Kidney tubule cell (primary cell): ENCODE measurements at regions not wholly inside any gene's neighbourhood (a gene's known extent, or its start where the extent isn't known, plus 50 kb on each side); places are given as distances from the start of the nearest gene placed in this dataset.
A peak's percentile ranks its signal among the peaks of the same experiment; 100 is the strongest.
"Not testable (repeated sequence)": the region's sequence is repeated elsewhere in the genome, so short reads cannot be mapped to it uniquely, and the experiment has no call there.

ENCODE experiments used
- DNase-seq: peaks from one replicate; pipeline ENCODE4 v3.0.0-alpha.2; 2018; ENCODE audit warnings: low spot score

DNA sequence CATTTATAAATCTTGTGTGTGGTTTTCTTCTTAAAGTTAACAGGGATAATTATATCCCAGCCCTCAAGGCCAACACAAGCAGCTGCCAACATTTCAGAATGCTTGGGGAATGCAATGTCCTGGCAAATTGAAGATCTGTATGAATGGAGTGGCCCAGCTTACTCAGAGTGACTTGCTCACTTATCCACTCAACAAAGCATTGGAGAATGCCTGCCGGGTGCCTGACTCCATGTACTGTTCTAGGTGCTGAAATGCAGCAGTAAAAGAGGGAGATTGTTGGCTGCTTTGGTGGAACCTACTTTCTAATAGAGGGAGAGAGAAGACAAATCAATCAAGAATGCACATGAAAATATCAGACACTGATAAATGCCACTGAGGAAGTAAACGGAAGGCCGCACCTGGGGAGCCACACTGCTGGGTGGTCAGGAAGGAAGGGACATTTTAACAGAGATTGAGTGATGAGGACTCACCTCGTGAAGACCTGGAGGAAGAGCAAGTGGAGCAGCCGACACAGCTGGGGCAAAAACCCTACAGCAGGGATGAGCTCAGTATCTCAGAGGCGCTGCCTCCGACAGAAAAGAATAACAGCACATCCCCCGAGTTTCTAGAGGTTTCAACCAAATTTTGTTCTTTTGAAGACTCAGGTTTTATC lies 61.2 kb upstream of the VASH1 start:
- DNase-seq, result no peak

DNA sequence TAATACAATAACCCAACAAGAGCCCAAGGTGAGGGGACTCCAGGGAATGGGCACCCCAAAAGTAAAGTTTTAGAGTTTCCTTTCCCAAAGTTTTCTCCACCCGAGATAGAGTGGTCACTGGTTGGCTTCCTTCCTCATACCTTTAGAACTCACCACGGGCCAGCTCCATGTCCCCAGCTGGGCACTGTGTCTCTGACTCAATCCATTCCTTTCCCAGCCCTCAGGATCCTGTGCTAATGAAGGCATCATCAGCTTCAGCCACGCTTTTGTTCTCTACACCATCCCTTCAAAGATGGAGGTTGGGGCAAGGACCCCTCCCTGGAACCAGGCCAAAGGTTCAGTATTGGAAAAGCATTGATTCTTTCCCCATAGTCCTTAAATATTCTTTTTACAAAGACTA lies 59.8 kb upstream of the VASH1 start:
- DNase-seq, result no peak

DNA sequence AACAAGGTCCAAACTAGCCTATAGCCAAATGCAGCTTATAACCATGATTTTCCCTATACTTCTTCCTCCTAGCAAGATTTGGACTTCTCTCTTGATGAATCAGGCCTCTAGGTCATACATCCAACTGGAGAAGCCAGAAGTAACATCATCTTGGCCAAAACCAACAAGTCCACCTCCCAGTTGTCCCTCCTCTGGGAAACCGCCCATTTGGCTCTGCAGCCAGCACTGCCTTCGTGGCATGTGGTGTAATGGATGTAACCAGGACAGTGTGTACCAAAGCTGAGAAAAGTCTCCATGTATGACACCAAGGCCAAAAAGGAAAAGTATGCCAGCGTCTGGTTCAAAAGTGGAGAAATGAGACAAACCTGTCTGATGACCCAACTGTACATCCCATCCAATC lies 59.3 kb upstream of the VASH1 start:
- DNase-seq, result no peak

DNA sequence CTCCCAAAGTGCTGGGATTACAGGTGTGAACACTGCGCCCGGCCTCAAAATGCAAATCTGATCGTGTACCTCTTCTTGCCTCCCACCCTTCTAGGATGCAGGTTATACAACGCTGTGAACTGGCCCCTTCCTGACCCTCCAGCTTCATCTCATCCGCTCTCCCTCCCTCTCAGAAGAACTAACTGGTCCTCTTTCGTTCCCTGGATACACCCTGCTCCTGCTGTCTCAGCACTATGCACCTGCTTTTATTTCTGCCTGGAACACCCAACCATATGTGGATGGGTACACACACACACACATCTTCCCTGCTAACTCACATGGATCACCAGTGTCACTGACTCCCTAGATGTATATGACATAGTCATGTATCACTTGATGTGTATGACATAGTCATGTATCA lies 56.1 kb upstream of the VASH1 start:
- no peak for DNase-seq

- not testable (repeated sequence) for DNase-seq
Measured at GRCh38 chr14:76706207-76706606, 55.1 kb upstream of the VASH1 start.

GRCh38 chr14:76706811-76707210 lies 54.5 kb upstream of the VASH1 start:
- DNase-seq, result no peak

DNA sequence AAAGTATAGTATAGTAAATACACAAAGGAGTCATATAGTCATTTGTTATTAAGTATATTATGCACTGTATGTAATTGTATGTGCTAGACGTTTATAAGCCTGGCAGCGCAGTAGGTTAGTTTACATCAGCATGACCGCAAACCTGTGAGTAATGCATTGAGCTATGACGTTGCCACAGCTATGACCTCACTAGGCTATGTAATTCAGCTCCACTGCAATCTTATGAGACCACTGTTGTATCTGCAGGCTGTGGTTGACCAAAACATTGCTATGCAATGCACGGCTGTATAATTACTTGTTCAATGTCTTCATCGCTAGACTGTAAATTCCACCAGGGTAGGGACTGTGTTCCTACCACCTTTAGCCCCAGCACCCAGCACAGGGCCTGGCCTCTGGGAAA lies 53.2 kb upstream of the VASH1 start:
- DNase-seq, result no peak

DNA sequence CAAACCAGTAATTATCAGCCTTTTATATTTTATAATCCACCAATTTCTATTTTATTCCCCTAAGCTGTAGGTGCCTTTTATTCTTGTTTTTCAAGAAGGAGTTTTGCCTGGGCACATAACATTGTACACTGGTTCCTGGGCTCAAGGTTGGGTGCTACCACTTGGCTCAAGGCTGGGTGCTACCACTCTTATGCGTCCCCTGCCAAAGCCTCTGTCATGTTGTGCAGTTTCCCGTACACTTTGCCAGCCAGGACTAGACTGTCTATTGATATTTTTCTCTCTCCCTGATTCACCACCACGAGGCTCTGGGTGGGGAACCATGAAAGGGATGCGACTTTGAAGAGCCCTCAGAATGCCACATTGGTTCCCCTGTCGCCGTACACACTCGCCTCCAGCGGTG lies 52.5 kb upstream of the VASH1 start:
- DNase-seq, result no peak

- peak; percentile 32 for DNase-seq
Measured at GRCh38 chr14:76710056-76711010, 50.9 kb upstream of the VASH1 start.
